Epithelial cell of esophagus (primary cell): ENCODE measurements at regions not wholly inside any gene's neighbourhood (a gene's known extent, or its start where the extent isn't known, plus 50 kb on each side); places are given as distances from the start of the nearest gene placed in this dataset.
A peak's percentile ranks its signal among the peaks of the same experiment; 100 is the strongest.

Experiments used
- DNase-seq: peaks from one replicate; pipeline ENCODE4 v3.0.0; 2010; ENCODE audit warnings: low read depth
- H3K4me3 ChIP-seq: 2 replicates; pipeline ENCODE4 v1.5.1; 2011; ENCODE audit warnings: mild to moderate bottlenecking, low read length, control low read depth
- CTCF ChIP-seq: IDR thresholded peaks from 2 replicates; pipeline ENCODE4 v1.5.1; 2011; ENCODE audit warnings: low read depth, mild to moderate bottlenecking, low read length, control low read depth, inconsistent platforms; ENCODE audit not compliant: insufficient read depth; ENCODE audit errors: missing control alignments

GRCh38 chr5:74103131-74104023 is 477.4 kb downstream of the ARHGEF28 start:
- H3K4me3 ChIP-seq = no peak overlapping the region
- DNase-seq = peak; percentile 60
- no peak for TF ChIP-seq CTCF

- no peak for DNase-seq
- TF ChIP-seq CTCF = no peak
- H3K4me3 ChIP-seq = no peak overlapping the region
Measured at GRCh38 chr5:74100268-74100665, 474.3 kb downstream of the ARHGEF28 start.

GRCh38 chr5:74099538-74100267 is 473.7 kb downstream of the ARHGEF28 start:
- no peak for TF ChIP-seq CTCF
- no peak overlapping the region for H3K4me3 ChIP-seq
- DNase-seq = no peak

GRCh38 chr5:74098941-74099340 is 472.9 kb downstream of the ARHGEF28 start:
- TF ChIP-seq CTCF = no peak
- DNase-seq = no peak
- H3K4me3 ChIP-seq = no peak overlapping the region

- no peak overlapping the region for H3K4me3 ChIP-seq
- no peak for TF ChIP-seq CTCF
- no peak for DNase-seq
Measured at GRCh38 chr5:74098456-74098855, 472.5 kb downstream of the ARHGEF28 start.

- no peak for TF ChIP-seq CTCF
- H3K4me3 ChIP-seq = no peak overlapping the region
- DNase-seq = no peak
Measured at GRCh38 chr5:74096325-74096724, 470.3 kb downstream of the ARHGEF28 start.
